ENCODE measurements at regions not wholly inside any gene's neighbourhood (a gene's known extent, or its start where the extent isn't known, plus 50 kb on each side); places are given as distances from the start of the nearest gene placed in this dataset.

GRCh38 chr1:196001188-196001587, 607.1 kb downstream of the KCNT2 start:
- no peak for DNase-seq (ENCODE audit: low read depth)

DNA sequence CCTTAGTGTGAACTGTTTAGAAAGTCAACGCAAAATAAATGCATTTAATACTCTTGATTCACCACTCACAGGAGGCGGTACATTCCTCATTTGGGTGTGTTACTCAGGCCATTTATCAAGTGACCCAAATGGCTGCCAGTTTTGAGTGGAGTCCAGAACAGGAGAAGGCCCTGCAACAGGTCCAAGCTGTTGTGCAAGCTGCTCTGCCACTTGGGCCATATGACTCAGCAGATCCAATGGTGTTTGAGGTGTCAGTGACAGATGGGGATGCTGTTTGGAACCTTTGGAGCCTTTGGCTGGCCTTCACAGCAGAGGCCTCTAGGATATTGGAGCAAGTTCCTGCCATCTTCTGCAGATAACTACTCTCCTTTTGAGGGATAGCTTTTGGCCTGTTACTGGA, 609.2 kb downstream of the KCNT2 start:
- DNase-seq (ENCODE audit: low read depth): no peak

- DNase-seq (ENCODE audit: low read depth): no peak
Observed at GRCh38 chr1:195981448-195982139, 626.6 kb downstream of the KCNT2 start.

- no peak for DNase-seq (ENCODE audit: low read depth)
Observed at GRCh38 chr1:195979646-195980045, 628.6 kb downstream of the KCNT2 start.

GRCh38 chr1:195973311-195973904, 634.8 kb downstream of the KCNT2 start:
- DNase-seq (ENCODE audit: low read depth): no peak

- no peak for DNase-seq (ENCODE audit: low read depth)
Observed at GRCh38 chr1:195971589-195971988, 636.7 kb downstream of the KCNT2 start.

DNA sequence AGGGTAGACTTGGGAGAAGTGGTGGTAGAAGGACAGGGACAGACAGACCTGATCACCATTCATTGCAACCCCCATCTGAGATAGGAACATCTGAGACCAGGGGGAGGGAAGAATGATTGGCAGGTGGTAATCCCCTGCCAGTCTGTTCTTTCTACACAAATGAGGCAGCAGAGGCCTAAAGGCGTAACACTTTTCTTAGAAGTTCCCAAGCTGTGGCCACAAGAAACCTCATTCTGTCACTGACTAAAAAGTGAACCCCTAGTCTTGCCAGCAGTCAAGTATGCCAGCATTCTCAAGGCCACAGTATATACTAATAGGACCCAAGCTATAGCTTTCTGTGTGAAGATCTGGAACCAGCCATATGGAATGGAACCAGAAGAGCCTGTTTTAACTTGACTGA, 638.0 kb downstream of the KCNT2 start:
- DNase-seq (ENCODE audit: low read depth): no peak

GRCh38 chr1:195965475-195965874, 642.8 kb downstream of the KCNT2 start:
- DNase-seq (ENCODE audit: low read depth): no peak

- no peak for DNase-seq (ENCODE audit: low read depth)
Observed at GRCh38 chr1:195965036-195965435, 643.2 kb downstream of the KCNT2 start.

DNA sequence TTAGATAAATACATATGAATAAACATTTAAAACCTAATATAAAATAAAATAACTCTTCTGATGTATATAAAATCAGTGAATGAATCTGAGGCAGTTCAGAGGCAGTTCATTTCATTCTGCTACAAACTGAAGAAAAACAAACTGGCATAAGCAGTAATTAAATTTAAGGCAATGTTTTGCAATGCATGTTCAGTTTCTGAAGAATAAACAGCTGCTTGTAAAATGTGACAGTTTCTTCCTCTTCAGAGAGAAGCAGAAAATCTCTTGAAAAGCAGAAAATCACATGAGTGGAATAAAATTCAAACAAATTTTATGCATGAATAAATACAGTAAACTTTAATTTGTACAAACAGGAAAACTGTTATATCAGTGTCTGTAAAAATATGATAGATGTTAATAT, 643.7 kb downstream of the KCNT2 start:
- DNase-seq (ENCODE audit: low read depth): no peak

DNA sequence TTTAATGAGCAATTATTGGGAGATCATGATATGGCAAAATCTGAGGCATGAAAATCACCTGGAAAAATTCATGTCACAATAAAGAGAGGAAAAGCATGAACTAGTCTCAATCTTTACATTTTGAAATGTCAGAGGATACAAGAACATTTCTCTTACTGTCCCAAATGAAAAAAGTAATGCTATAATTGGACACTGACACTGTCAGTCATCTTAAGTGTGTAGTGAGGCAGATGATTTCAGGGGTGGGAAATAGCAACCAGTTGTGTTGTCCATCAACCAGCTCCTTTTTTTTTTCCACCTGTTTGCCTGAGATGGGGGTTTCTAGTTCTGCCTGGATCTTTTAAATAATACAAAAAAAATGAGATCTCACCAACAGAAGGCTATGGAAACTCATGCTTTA, 646.2 kb downstream of the KCNT2 start:
- no peak for DNase-seq (ENCODE audit: low read depth)

DNA sequence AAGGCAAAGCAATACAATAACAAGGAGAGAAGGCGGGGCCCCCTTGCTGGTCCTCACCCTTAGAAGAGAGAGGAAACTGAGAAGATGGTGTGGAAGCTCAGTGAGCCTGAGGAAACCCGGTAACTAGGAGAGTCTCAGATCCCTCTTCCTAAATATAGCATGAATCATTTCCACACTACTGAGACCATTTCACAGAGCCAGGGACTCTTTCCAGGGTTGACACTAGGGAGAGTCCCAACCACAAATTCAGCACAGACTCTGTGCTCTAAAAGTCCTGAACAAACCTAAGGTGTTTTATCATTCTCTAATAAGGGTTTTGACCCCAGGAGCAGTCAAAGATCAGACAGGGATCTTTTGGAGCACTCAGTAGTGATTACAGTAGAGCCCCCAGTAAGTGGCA, 647.7 kb downstream of the KCNT2 start:
- no peak for DNase-seq (ENCODE audit: low read depth)

DNA sequence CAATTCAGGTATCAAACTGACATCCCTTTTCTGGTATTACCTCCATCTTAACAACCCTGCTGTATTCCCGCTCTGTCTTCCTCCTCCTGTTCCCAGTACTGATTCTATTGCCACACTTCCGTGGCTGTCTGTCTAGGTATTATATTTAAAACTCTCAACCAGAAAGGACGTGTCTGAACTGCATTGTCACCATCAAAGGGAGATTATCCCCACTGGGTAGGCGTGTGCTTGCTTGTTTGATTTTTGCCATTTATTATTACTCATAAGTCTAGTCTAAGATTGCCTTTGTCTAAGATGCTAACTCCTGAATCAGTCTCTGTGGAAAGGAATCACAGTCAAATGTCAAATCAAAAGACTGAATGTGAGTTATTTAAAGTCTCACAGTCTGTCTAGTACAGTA, 650.1 kb downstream of the KCNT2 start:
- DNase-seq (ENCODE audit: low read depth): no peak

- DNase-seq (ENCODE audit: low read depth): no peak
Observed at GRCh38 chr1:195956845-195957244, 651.4 kb downstream of the KCNT2 start.

- no peak for DNase-seq (ENCODE audit: low read depth)
Observed at GRCh38 chr1:195954848-195955247, 653.4 kb downstream of the KCNT2 start.

DNA sequence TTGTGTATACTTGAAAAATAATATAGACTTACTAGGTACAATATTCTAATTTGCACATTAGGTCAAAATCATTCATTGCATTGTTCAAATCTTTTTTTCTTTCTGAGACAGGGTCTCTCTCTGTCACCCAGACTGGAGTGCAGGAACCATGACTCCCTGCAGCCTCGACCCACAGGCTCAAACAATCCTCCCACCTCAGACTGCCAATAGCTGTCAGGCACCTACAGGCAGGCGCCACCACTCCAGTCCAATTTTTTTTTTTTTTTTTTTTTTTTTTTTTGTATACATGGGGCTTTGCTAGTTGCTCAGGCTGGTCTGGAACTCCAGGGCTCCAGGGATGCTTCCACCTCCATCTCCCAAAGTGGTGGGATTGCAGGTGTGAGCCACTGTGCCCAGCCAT, 656.9 kb downstream of the KCNT2 start:
- no peak for DNase-seq (ENCODE audit: low read depth)

DNA sequence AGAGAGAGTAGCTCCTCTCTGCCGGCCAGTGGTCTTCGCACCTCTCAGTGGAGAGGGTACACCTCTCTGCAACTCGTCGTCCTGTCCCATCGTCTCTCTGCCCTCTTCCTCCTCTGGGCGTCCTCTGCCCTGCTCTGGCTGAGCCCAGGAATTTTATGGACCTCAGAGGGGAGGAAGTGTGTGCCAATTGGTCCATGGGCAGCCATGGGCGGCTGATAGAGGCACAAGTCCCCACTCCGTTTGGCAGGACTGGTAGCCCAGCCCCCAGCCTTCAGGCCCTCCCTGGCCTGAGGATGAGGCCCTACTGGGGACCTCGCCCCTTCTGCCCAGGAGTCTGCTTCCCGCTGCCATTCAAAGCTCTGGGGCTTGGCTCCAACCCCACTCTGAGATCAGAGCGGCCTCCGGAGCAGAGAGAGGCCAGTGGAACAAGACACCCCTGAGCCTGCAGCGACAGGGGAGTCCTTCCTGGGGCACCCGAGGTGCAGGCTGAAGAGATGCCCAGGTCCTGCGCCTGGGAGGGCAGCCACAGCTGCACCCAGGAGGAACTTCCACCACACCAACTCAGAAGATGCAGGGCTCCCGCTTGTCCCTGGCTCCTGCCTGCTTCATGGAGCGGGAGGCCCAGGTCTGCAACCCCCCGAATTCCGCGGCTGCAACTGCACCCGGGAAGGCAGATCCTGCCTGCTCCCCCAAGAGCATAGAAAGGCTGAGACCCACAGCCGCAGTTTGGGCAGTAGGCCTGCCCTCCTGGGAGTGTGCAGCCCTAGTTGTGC, 659.9 kb downstream of the KCNT2 start:
- no peak for DNase-seq (ENCODE audit: low read depth)

- DNase-seq (ENCODE audit: low read depth): no peak
Observed at GRCh38 chr1:195946500-195946899, 661.7 kb downstream of the KCNT2 start.

DNA sequence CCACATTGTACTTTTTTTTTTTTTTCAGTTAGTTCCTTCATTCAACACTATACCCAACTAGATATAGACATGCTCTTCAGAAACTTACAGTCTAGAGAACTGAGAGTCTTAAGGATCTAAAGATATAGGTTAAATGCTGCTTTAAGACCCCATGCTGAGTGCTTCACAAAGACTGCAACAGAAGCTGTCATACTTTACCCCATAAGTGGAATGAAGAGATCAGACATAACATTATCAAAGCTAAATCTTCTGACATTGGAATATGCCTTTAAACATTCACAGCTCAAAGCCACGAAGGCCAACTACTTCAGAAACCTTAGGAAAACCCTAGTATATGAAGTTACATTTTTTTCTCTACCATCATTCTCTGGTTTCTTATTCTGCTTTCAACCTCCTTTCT, 666.4 kb downstream of the KCNT2 start:
- no peak for DNase-seq (ENCODE audit: low read depth)

DNA sequence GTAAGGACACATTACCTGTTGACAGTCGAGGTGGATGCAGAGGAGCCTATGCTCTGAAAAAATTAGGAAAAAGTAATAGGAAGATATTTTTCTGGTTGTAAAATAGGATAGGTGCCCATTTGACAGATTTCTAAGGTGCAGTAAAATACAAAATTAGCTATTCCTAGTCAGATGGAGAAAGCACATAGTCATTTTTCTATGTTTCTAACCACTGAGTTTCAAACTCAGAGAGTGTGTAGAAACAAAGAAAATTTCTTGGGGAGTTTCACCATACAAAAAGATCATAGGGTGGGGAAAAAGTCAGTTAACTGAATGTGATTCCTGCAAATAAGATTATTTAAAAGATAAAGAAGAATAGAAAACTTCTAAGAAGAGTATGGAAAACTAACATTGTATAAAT, 666.9 kb downstream of the KCNT2 start:
- no peak for DNase-seq (ENCODE audit: low read depth)

DNA sequence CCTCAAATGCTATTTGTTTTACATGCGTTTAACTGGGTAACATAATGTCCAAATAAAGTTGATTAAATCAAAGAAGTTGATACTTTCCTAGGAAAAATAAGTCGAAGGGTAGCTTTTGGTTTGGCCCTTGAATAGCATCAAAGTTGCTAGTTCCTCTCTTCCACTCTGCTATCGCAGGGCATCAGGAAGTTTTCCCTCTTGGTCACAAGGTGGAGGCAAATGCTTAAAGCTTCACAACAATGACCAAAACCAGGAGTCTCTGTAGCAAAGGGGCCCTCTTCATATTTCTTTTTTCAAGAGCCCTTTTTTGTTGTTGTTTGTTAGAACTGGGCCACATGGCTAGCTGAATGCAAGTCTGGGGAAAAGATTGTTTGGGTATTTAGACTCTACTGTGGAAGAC, 668.4 kb downstream of the KCNT2 start:
- DNase-seq (ENCODE audit: low read depth): no peak

GRCh38 chr1:195934817-195935553, 673.3 kb downstream of the KCNT2 start:
- no peak for DNase-seq (ENCODE audit: low read depth)

DNA sequence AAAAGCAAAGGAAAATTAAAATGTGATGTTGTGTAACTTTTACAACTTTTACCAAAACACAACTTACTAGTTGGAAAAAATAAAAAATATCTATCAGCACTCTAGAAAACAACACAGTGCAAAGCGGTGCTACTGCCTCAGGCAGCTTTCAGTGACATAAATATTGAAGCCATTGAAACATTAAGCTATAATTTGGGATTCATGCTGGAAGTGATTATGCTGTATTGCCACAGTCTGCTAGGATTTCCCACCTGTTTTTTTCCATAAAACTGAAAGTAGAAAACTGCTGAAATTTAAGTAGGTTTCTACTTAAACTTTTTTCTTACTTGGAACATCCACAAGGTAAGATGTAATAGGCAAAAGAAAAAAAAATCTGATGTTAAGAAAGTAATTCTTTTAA, 674.4 kb downstream of the KCNT2 start:
- no peak for DNase-seq (ENCODE audit: low read depth)

Data from activated T-cell treated with anti-CD3 and anti-CD28 coated beads for 1 hour (primary cell).